Left ventricle myocardium inferior (tissue), 1 donor: ENCODE measurements at regions not wholly inside any gene's neighbourhood (a gene's known extent, or its start where the extent isn't known, plus 50 kb on each side); places are given as distances from the start of the nearest gene placed in this dataset.

ENCODE experiments used
- DNase-seq: peaks from one replicate; pipeline ENCODE4 v3.0.0-alpha.2; 2020
- H3K27ac ChIP-seq: fragments of 200-600 bp; replicated peaks from 2 replicates; pipeline ENCODE4 v1.8.0; 2021
- H3K27me3 ChIP-seq: fragments of 200-600 bp; 2 replicates; pipeline ENCODE4 v1.8.0; 2021; ENCODE audit warnings: low read depth
- H3K36me3 ChIP-seq: fragments of 200-600 bp; 2 replicates; pipeline ENCODE4 v1.8.0; 2021
- H3K4me1 ChIP-seq: fragments of 200-600 bp; 2 replicates; pipeline ENCODE4 v1.8.0; 2021
- H3K4me3 ChIP-seq: fragments of 200-600 bp; 2 replicates; pipeline ENCODE4 v1.8.0; 2021; ENCODE audit warnings: mild to moderate bottlenecking, moderate library complexity
- H3K9me3 ChIP-seq: fragments of 200-600 bp; replicated peaks from 2 replicates; pipeline ENCODE4 v1.8.0; 2021
- CTCF ChIP-seq: fragments of 200-600 bp; IDR thresholded peaks from 2 replicates; pipeline ENCODE4 v1.8.0; 2021; ENCODE audit warnings: antibody characterized with exemption, mild to moderate bottlenecking, borderline replicate concordance
- intact Hi-C: fragments of 100-400 bp; cut with micrococcal nuclease; formaldehyde crosslinking; loops from one replicate; pipeline ENCODE4 v1.11.0; 2022
- donor health status: DM: no; HTN: yes; CAD: no; lungs with severe emphysema.

DNA sequence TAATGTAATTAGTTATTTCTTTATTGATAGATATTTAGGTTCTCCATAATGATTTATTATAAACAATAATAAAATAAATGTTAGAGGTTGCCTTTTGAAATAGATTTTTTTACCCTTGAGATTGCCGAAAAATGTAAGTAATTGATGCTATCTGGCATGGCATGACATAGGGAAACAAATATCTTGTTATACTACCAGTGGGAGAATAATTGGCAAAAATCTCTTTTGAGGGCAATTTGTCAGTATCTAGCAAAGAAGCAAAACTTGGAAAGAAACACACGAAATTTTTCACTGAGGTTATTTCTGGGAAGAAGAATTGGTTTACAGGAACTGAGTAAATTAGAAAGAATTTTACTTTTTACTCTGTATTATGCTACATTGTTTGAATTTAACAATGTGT, 547.2 kb upstream of the SETBP1 start:
- Histone ChIP-seq H3K27ac (no peak overlapping the region), H3K4me1 (no peaks in the 10 kb centered on the region), H3K36me3 (no peaks in the 10 kb centered on the region), H3K9me3 (no peaks in the 10 kb centered on the region), H3K4me3 (no peak overlapping the region), H3K27me3 (peaks cover 4% of the 10 kb centered on the region)
- DNase-seq: no peak
- TF ChIP-seq CTCF: no peak
- intact Hi-C loops: no loop called here

DNA sequence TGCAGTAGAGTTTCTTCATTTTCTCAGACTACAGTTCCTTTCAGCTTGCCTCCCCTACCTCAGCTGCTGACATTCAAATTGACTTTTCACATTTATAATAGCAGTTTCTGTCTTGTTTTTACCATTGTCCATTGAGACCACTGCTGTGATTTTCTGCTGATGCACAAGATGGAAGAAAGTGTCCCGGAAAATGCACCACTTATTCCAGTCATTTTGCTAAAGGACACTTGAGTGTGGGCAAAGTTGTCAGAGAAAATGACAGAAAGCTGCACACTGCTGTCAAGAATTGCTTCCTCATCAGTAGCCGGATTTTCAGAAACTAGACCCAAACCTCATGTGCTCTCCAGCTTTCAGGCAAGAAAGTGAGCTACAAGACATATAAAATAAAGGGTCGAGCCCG, 546.2 kb upstream of the SETBP1 start:
- no peaks in the 10 kb centered on the region for H3K9me3 ChIP-seq
- intact Hi-C loops: no loop called here
- DNase-seq: no peak
- H3K36me3 ChIP-seq: no peaks in the 10 kb centered on the region
- TF ChIP-seq CTCF: no peak
- no peaks in the 10 kb centered on the region for H3K4me1 ChIP-seq
- H3K27ac ChIP-seq: no peak overlapping the region
- no peaks in the 10 kb centered on the region for H3K27me3 ChIP-seq
- H3K4me3 ChIP-seq: no peak overlapping the region

DNA sequence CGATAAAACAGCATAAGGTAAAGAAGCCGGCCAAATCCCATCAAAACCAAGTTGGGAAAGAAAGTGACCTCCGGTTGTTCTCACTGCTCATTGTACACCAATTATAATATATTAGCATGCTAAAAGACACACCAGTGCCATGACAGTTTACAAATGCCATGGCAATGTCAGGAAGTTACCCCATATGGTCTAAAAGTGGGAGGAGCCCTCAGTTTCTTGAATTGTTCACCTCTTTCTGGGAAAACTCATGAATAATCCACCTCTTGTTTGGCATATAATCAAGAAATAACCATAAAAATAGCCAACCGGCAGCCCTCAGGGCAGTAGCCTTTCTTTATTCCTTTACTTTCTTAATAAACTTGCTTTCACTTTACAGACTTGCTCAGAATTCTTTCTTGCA, 544.9 kb upstream of the SETBP1 start:
- DNase-seq: no peak
- H3K9me3 ChIP-seq: no peaks in the 10 kb centered on the region
- intact Hi-C loops: no loop called here

GRCh38 chr18:44136326-44136725, 544.4 kb upstream of the SETBP1 start:
- intact Hi-C loops: no loop called here
- H3K27ac ChIP-seq: no peak overlapping the region
- H3K4me1 ChIP-seq: no peaks in the 10 kb centered on the region
- H3K9me3 ChIP-seq: no peaks in the 10 kb centered on the region
- no peaks in the 10 kb centered on the region for H3K27me3 ChIP-seq
- no peak for DNase-seq
- TF ChIP-seq CTCF: no peak
- no peak overlapping the region for H3K4me3 ChIP-seq
- H3K36me3 ChIP-seq: no peaks in the 10 kb centered on the region

More for the DNA sequence above, 544.9 kb upstream of the SETBP1 start:
- TF ChIP-seq CTCF: no peak
- H3K27ac ChIP-seq: no peak overlapping the region
- H3K36me3 ChIP-seq: no peaks in the 10 kb centered on the region
- no peak overlapping the region for H3K4me3 ChIP-seq
- H3K4me1 ChIP-seq: no peaks in the 10 kb centered on the region
- H3K27me3 ChIP-seq: no peaks in the 10 kb centered on the region

DNA sequence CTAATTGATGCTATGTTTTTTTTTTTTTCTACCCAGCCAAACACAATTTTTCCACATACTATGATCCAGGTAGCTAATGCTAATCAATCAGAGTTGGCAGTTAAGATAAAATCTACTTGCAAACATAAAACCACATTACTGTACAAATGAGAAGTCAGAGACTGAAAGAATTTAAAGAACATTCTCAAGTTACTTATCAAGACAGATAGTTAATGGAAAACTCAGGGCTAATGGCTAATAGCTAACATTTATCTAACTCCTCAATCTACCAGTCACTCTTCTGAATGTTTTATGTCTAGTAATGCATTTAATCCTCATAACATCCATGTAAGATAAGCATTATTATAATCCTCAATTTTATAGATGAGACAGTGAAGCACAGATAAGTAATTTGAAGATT, 537.6 kb upstream of the SETBP1 start:
- Histone ChIP-seq H3K27me3 (no peaks in the 10 kb centered on the region), H3K4me1 (no peaks in the 10 kb centered on the region), H3K9me3 (no peaks in the 10 kb centered on the region), H3K36me3 (no peaks in the 10 kb centered on the region), H3K4me3 (no peak overlapping the region), H3K27ac (no peak overlapping the region)
- DNase-seq: no peak
- no peak for TF ChIP-seq CTCF
- intact Hi-C loops: no loop called here

DNA sequence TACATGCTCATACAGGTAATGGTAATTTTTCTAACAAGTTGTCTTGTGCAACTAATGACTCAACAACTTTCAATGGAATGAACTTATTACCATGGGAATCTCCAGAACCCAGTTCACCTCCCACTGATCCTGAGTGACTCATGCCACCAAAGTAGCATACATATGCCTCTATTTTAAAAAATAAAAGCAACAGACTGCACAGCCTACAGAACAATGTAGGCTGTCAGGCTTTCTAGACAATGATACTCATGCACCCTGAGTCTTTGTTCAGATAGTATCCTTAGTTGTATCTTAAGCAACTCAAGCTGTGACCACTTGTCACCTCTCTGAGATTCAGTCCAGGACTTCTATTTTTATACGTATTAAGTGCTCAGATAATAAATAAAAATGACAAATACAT, 531.0 kb upstream of the SETBP1 start:
- peaks cover 5% of the 10 kb centered on the region for H3K4me1 ChIP-seq
- H3K9me3 ChIP-seq: no peaks in the 10 kb centered on the region
- TF ChIP-seq CTCF: no peak
- no peak for DNase-seq
- H3K27ac ChIP-seq: no peak overlapping the region
- H3K27me3 ChIP-seq: no peaks in the 10 kb centered on the region
- intact Hi-C loops: no loop called here
- H3K36me3 ChIP-seq: no peaks in the 10 kb centered on the region
- no peak overlapping the region for H3K4me3 ChIP-seq
